Hematopoietic multipotent progenitor cell (in vitro differentiated cells): ENCODE measurements at regions not wholly inside any gene's neighbourhood (a gene's known extent, or its start where the extent isn't known, plus 50 kb on each side); places are given as distances from the start of the nearest gene placed in this dataset.

Experiments
- DNase-seq, 3 donors: peaks; one replicate each; pipeline ENCODE4 v3.0.0-alpha.2; 2011 to 2015; ENCODE audit warnings: low read depth in 2 of 3, low spot score in 2 of 3

DNA sequence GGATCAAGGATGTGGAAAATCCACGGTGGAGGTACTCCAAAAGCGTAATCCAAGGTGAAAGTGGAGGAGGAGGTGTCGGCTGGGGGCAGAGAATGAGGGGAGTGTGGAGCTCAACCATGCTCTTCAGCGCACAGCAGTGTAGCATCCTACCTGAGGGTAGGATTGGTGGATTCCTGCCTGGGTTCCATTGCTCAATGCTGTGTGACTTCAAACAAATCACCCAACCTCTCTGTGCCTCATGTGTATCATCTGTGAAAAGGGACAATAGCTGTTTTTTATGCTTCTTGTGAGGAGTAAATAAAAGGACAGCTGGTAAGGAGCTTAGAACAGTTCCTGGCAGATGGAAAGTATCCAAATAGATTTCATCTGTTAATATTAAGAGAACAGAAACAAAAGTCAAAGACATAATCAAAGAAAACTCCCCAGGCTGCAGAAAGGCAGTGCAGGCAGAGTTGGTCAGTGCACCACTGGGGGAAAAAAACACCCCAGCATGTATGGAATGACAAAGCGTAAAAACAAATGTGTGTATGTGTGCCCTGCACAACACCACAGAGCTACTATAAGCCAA, 130.0 kb upstream of the HDAC4 start:
- DNase-seq, result no peak

GRCh38 chr2:239529313-239530015, 128.6 kb upstream of the HDAC4 start:
- DNase-seq, result no peak

DNA sequence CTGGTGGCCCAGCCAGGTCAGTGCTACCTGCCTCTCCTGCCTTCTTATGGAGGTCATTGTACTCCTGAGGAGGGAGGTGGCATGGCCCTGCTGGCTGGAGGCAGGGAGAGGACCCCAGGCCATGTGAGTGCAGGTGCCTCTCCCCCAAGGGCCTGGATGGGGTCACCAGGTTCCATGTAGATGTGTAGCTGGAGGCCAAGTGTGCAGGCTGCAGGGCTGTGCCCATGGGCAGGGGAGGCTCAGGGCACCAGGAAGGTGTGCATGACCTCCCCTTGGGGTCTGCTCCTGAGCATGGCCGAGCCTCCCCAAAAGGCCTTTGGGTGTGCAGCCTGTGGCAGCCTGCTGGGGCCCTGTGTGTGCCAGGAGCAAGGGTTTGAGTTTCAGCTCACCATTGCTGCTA, 128.1 kb upstream of the HDAC4 start:
- DNase-seq, result no peak

DNA sequence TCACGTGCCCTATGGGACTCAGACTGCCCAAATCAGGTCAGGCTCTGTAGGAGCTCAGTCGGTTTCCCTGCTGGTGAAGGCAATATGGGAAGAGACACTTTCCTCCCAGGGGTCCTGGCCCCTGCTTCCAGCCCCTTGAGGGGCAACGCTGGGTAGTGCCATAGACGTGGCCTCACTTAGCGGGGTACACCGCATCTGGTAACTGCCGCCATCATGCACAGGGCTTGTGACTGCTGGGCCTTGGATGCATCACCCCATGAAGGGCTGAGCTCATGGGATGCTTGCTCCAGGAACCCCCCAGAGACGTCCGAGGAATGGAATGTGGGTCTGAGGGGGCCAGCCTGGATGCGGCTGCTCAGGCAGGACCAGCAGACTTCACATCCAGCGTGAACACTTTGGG, 127.3 kb upstream of the HDAC4 start:
- no peak for DNase-seq

GRCh38 chr2:239526666-239527415, 126.0 kb upstream of the HDAC4 start:
- no peak for DNase-seq

- no peak for DNase-seq
Observed at GRCh38 chr2:239526038-239526437, 125.2 kb upstream of the HDAC4 start.

DNA sequence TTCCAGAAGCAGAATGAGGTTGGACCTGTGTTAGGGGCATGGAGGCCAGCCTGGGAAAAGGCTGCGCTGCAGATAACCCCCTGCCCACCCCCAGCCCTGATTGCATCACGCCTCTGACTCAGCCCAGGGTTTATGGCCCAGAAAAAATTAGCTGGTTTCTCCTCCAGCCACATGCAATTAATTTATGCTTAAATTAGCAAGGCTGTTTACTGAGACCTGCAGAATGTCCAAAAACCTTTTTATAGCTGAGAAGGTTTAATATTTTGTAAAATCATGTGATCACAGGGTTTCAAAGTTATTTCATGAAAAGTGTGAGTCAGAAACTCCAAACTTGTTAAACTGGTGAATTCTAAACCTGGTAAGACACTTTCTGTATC, 123.1 kb upstream of the HDAC4 start:
- no peak for DNase-seq

GRCh38 chr2:239523147-239523953, 122.5 kb upstream of the HDAC4 start:
- DNase-seq, result no peak

- DNase-seq, result no peak
Observed at GRCh38 chr2:239522740-239523119, 121.9 kb upstream of the HDAC4 start.

GRCh38 chr2:239522002-239522739, 121.4 kb upstream of the HDAC4 start:
- DNase-seq, result no peak

- DNase-seq, result no peak
Observed at GRCh38 chr2:239521518-239521815, 120.6 kb upstream of the HDAC4 start.

GRCh38 chr2:239520811-239521517, 120.1 kb upstream of the HDAC4 start:
- no peak for DNase-seq

DNA sequence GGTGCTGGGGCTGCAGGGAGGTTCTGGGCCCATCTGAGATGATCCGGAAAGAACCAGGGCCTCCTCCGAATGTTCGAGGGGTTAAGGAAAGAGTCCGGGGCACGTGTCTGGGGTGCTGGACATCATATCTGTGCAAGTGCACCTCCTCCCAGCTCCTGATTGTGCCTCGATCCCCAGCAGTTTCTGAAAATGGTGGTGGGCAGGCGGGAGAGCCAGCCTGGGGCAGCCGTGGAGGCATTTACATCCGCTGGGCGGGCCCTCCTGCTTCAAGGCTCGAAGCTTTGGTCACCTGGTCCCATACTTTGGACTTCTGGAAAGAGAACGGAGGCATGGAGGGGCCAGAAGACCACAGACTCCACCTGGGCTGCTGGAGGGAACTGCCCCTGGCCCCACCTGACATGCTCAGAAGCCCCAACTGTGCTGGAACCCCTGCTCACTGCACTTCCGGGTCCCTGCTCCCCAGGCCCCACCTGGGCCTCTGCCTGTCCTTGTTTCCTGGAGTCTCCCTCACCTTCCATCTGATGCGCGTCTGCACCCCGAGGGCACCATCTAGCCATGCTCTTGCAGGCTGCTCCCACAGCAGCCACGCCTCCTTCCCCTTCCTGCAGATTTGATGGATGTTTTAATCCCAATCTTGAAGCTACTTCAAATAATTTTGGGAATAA, 119.2 kb upstream of the HDAC4 start:
- DNase-seq, result no peak

- DNase-seq, result no peak
Observed at GRCh38 chr2:239519089-239519920, 118.5 kb upstream of the HDAC4 start.

DNA sequence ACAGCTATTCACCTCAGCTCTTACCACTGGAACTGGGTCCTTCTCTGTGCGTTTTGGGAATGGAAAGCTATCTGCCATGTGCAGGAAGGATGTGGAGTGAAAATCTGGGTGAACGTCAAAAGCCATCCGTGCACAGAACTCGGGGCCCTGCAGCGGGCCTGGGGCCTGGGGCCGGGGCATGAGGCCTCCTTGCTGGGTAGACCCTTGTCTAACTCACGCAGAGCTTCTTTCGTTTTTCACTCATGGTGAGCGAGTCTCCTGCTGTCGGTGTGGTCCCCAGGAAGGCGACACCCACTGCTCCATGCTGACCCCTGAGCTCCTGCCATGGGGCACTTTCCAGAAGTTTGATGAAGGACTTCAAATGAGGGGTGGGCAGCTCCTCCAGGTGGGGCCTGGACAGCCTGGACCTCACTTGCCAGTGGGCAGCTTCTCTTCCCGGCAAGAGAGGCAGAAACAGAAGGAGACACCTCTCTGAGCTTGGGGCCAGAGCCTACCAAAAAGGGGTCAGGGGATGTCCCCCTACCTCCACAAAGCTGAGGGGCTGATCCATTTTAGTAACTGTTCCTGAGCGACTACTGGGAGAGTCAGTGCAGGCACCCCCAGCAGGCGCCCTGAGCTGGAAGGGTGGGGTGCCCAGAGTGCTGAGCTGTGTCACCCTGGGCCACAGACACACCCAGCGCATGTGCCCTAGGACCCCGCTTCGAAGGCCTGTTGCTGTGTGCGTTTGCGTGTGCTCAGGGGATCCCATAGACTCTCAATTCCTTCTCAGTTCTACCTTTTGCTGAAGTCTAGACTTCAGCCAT, 117.7 kb upstream of the HDAC4 start:
- no peak for DNase-seq

DNA sequence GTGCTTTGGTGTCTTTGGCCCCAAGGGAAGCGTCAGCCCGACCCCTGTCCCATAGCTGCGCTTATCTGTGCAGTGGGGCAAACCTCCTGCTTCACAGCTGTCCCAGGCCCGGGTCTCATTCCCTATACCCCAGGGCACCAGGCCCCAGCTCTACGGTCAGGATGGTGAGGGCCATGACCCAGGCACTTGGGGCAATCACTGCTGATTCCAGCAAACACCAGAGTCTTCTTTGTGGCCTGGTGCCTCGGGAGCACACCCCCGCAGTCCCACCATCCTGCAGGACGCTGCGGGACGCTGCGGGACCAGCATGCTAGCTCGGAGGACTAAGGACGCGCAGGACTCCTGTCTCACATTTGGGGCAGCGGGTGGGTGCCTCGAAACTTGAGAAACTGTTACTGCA, 116.9 kb upstream of the HDAC4 start:
- DNase-seq, result no peak

GRCh38 chr2:239516954-239517305, 116.1 kb upstream of the HDAC4 start:
- DNase-seq, result no peak

DNA sequence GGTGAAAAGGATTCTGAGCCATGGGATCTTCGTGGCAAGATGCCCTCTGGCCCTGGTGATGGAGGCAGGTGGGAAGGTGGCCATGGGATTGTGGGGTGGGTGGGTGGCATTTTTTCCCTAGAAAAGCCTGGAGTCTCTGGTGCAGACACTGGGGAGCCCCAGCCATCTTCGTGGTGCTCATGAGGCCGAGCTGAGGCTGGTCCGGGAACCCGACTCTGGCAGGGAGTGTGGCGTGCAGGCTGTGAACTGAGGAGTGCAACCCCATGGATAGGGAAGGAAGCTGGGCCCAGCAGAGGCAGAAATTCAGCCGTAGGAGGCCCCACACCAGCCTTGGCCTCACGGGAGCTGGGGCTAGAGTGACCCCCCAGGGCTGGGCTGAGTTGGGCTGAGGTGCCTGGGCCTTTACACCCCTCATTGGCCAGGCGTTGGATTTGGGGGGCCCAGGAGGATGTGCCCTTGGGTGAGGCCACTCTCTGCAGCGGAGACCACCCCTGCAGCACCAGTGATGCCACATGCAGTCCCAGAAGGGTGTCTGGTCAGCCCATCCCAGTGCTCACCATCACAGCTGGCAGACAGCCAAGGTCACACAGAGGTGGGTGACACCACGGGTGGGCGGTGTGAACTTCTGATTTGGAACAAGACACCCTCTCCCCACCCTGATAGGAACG, 115.6 kb upstream of the HDAC4 start:
- DNase-seq, result no peak
